A549 (cell line): ENCODE measurements at regions not wholly inside any gene's neighbourhood (a gene's known extent, or its start where the extent isn't known, plus 50 kb on each side); places are given as distances from the start of the nearest gene placed in this dataset.

Experiments
- ATAC-seq, 2 experiments: fragments of 200-7000 bp in 1 of 2; fragments of >200 bp in 1 of 2; cut with Nextera tagmentation in 1 of 2; cut with Tn5 transposase in 1 of 2; 3 replicates each; pipeline versions ENCODE4 v1.8.0 to v1.9.1; 2018 to 2020; ENCODE audit warnings: mild to moderate bottlenecking in 1 of 2, moderate library complexity in 1 of 2
- CTCF ChIA-PET: fragments of 300-600 bp; sonication (Branson Sonifier 250); formaldehyde crosslinking; extraction: SDS; loops from one replicate; lab custom pipeline; 2021; ENCODE audit warnings: antibody characterized with exemption, inconsistent platforms; lab: Yijun Ruan, JAX
- POLR2A ChIA-PET: fragments of 350-600 bp; formaldehyde crosslinking; extraction: SDS; loops from one replicate; lab custom pipeline; 2021; ENCODE audit warnings: antibody characterized with exemption, inconsistent platforms; lab: Yijun Ruan, JAX
- DNase-seq, 2 experiments: peaks; one replicate each; pipeline versions ENCODE4 v3.0.0 to v3.0.0-alpha.2; 2011 to 2016; ENCODE audit warnings: low read depth in 1 of 2, low spot score in 1 of 2
- FAIRE-seq: peaks from 2 replicates; lab custom pipeline; 2011; peaks lifted over from hg19 to GRCh38; lab: Jason Lieb, UNC
- H3K27ac ChIP-seq, 2 experiments: fragments of >200 bp; sonication (Bioruptor Twin); formaldehyde crosslinking; 3 replicates each; pipeline ENCODE4 v1.5.1; 2016 to 2017
- H3K4me1 ChIP-seq: fragments of >200 bp; sonication (Bioruptor Twin); formaldehyde crosslinking; 3 replicates; pipeline ENCODE4 v1.6.1; 2016
- H3K4me2 ChIP-seq: fragments of >200 bp; sonication (Bioruptor Twin); formaldehyde crosslinking; 3 replicates; pipeline ENCODE4 v1.6.1; 2016
- H3K4me3 ChIP-seq: fragments of >200 bp; sonication (Bioruptor Twin); formaldehyde crosslinking; 3 replicates; pipeline ENCODE4 v1.5.1; 2016
- H3K9me3 ChIP-seq: fragments of >200 bp; sonication (Bioruptor Twin); formaldehyde crosslinking; 3 replicates; pipeline ENCODE4 v1.6.1; 2016
- CBX2 ChIP-seq: fragments of 200-600 bp; sonication (generic); IDR thresholded peaks from 2 replicates; pipeline ENCODE4 v1.6.1; 2016; ENCODE audit warnings: low read depth, mild to moderate bottlenecking, borderline replicate concordance
- EHMT2 ChIP-seq: fragments of 200-600 bp; sonication (generic); IDR thresholded peaks from 2 replicates; pipeline ENCODE4 v1.6.1; 2016; ENCODE audit warnings: antibody characterized with exemption, low read depth, mild to moderate bottlenecking, moderate library complexity
- EP300 ChIP-seq, 2 experiments: fragments of >200 bp; sonication (Bioruptor Twin); formaldehyde crosslinking; IDR thresholded peaks; 2 replicates in 1 of 2; 3 replicates in 1 of 2; pipeline ENCODE4 v1.6.1; 2016 to 2017
- GATA3 ChIP-seq: IDR thresholded peaks from 2 replicates; pipeline ENCODE4 v1.6.1; 2012; ENCODE audit warnings: borderline replicate concordance
- HEYL ChIP-seq: fragments of 250-450 bp; sonication (Bioruptor Pico); IDR thresholded peaks from 2 replicates; pipeline ENCODE4 v1.8.0; 2021; ENCODE audit warnings: mild to moderate bottlenecking, moderate library complexity
- HOXB5 ChIP-seq: fragments of 250-450 bp; sonication (Bioruptor Pico); IDR thresholded peaks from 2 replicates; pipeline ENCODE4 v1.5.0; 2020; ENCODE audit warnings: mild to moderate bottlenecking, moderate library complexity
- JUNB ChIP-seq: fragments of >200 bp; sonication (Bioruptor Twin); formaldehyde crosslinking; IDR thresholded peaks from 2 replicates; pipeline ENCODE4 v1.6.1; 2016
- MAZ ChIP-seq: fragments of 150-350 bp; IDR thresholded peaks from 2 replicates; pipeline ENCODE4 v1.6.1; 2014; ENCODE audit warnings: antibody characterized with exemption, low read depth, low read length, borderline replicate concordance
- RCOR1 ChIP-seq: fragments of 150-350 bp; IDR thresholded peaks from 2 replicates; pipeline ENCODE4 v1.6.1; 2014; ENCODE audit warnings: antibody characterized with exemption, low read length, low read depth
- RFX5 ChIP-seq: fragments of 450-650 bp; IDR thresholded peaks from 2 replicates; pipeline ENCODE4 v1.7.1; 2014; ENCODE audit warnings: antibody characterized with exemption, mild to moderate bottlenecking, moderate library complexity
- TP53 ChIP-seq: fragments of 250-450 bp; sonication (Bioruptor Pico); IDR thresholded peaks from 2 replicates; pipeline ENCODE4 v1.5.0; 2021; ENCODE audit warnings: mild to moderate bottlenecking, moderate library complexity
- ZC3H11A ChIP-seq: fragments of 450-650 bp; IDR thresholded peaks from 2 replicates; pipeline ENCODE4 v1.6.1; 2014; ENCODE audit warnings: antibody characterized with exemption, mild to moderate bottlenecking
- ZFP36 ChIP-seq: fragments of 450-650 bp; IDR thresholded peaks from 2 replicates; pipeline ENCODE4 v1.6.1; 2014; ENCODE audit warnings: borderline replicate concordance; ENCODE audit not compliant: partially characterized antibody
- ZNF302 ChIP-seq: fragments of 250-450 bp; sonication (Bioruptor Pico); IDR thresholded peaks from 2 replicates; pipeline ENCODE4 v1.9.0; 2021; ENCODE audit warnings: inconsistent platforms, mild to moderate bottlenecking, moderate library complexity
- WGBS: methylation state at CpG from one replicate; pipeline ENCODE4 v1.1.6; 2017; ENCODE audit errors: missing lambda C conversion rate; 5-methylcytosine and 5-hydroxymethylcytosine counted together
- TF ChIP-seq, protein P1 (sequence below): fragments of 200-600 bp; sonication (generic); IDR thresholded peaks from 2 replicates; pipeline ENCODE4 v1.6.1; 2016; ENCODE audit warnings: antibody characterized with exemption, mild to moderate bottlenecking, moderate library complexity
- TF ChIP-seq, protein P2 (sequence below): IDR thresholded peaks from 2 replicates; pipeline ENCODE4 v1.6.1; 2012; ENCODE audit warnings: low read depth, borderline replicate concordance
- TF ChIP-seq, protein P3 (sequence below): fragments of >200 bp; sonication (Bioruptor Twin); formaldehyde crosslinking; IDR thresholded peaks from 2 replicates; pipeline ENCODE4 v1.6.1; 2016

DNA sequence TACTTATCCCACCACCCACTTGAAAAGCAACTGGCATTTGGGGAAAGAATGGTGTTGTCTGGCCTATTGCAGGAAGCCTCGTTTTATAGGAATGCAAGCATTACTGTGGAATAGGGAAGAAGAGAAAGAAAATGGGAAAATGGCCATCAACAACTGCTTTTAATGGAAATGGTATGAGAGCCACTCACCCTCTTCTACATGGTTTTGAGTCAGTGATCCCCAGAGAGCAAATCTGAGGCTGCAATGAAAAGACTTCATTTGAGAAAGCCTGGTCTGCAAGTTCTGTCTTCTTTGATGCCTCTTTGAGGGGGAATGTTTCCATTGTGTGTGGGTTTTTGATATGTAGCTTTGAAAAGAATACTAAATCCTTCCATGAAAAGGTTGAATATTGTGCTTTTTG, 172.3 kb upstream of the HDDC2 start:
- 3% methylated on average over 1 of the region's 1 CpG for WGBS
- ATAC-seq (no peak), DNase-seq (no peak), FAIRE-seq (no peak)
- TF ChIP-seq RFX5 (no peak), EP300 (IDR thresholded peaks at IDR 0.05) (no peak), CBX2 (no peak), HEYL (CRISPR knock-in tag) (no peak), ZC3H11A (no peak), TP53 (CRISPR knock-in tag) (no peak)
- TF ChIP-seq, protein P1, sequence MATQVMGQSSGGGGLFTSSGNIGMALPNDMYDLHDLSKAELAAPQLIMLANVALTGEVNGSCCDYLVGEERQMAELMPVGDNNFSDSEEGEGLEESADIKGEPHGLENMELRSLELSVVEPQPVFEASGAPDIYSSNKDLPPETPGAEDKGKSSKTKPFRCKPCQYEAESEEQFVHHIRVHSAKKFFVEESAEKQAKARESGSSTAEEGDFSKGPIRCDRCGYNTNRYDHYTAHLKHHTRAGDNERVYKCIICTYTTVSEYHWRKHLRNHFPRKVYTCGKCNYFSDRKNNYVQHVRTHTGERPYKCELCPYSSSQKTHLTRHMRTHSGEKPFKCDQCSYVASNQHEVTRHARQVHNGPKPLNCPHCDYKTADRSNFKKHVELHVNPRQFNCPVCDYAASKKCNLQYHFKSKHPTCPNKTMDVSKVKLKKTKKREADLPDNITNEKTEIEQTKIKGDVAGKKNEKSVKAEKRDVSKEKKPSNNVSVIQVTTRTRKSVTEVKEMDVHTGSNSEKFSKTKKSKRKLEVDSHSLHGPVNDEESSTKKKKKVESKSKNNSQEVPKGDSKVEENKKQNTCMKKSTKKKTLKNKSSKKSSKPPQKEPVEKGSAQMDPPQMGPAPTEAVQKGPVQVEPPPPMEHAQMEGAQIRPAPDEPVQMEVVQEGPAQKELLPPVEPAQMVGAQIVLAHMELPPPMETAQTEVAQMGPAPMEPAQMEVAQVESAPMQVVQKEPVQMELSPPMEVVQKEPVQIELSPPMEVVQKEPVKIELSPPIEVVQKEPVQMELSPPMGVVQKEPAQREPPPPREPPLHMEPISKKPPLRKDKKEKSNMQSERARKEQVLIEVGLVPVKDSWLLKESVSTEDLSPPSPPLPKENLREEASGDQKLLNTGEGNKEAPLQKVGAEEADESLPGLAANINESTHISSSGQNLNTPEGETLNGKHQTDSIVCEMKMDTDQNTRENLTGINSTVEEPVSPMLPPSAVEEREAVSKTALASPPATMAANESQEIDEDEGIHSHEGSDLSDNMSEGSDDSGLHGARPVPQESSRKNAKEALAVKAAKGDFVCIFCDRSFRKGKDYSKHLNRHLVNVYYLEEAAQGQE: no peak
- TF ChIP-seq, protein P2, sequence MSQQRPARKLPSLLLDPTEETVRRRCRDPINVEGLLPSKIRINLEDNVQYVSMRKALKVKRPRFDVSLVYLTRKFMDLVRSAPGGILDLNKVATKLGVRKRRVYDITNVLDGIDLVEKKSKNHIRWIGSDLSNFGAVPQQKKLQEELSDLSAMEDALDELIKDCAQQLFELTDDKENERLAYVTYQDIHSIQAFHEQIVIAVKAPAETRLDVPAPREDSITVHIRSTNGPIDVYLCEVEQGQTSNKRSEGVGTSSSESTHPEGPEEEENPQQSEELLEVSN: no peak
- Histone ChIP-seq H3K4me1 (no peaks in the 10 kb centered on the region), H3K9me3 (no peaks in the 10 kb centered on the region), H3K4me2 (no peak overlapping the region), H3K27ac (no peak overlapping the region), H3K4me3 (no peak overlapping the region)
- ChIA-PET CTCF (no interaction called here), POLR2A (no interaction called here)

DNA sequence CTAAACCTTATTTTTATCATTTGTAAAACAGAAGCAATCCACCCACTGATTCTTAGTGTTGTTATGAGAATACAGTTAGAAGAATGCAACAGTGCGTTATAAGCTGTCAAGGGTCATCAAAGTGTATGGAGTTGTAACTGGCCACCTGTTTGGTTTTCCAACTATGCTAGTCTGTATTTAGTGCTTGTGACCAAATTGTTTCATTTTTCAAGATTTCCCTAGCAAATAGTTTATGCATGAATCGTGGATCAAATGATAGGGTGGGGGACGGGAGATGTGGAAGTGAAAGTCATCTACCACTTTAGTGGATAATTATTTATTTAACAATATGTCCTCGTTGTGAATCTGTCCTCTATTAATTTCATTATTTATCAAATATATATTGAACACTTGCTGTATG, 175.4 kb upstream of the HDDC2 start:
- H3K27ac ChIP-seq: no peak overlapping the region
- no peaks in the 10 kb centered on the region for H3K9me3 ChIP-seq
- FAIRE-seq (no peak), DNase-seq (no peak), ATAC-seq (no peak)
- WGBS: 23% methylated on average over 4 of the region's 4 CpGs
- no peaks in the 10 kb centered on the region for H3K4me1 ChIP-seq
- TF ChIP-seq RFX5: no peak
- TF ChIP-seq GATA3: no peak
- POLR2A ChIA-PET: no interaction called here
- H3K4me3 ChIP-seq: no peak overlapping the region
- CTCF ChIA-PET: no interaction called here
- H3K4me2 ChIP-seq: no peak overlapping the region

DNA sequence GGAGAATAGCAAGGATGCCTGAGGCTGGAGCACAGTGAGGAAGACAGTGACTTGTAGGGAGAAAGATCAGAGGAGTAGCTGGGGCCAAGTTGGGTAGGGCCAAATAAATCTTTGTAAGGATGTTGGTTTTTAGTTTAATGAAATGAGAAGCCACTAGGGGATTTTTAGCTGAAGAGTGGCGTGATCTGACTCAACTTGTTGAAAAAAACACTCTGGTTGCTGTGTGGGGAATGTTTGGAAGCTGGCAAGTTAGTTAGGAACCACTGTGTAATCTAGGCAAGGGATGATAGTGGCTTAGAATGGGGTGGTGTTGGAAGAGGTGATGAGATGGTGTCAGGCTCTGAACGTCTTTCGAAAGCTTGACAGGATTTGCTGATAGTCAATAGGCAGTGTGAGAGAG, 176.1 kb upstream of the HDDC2 start:
- WGBS: 3% methylated on average over 3 of the region's 3 CpGs
- POLR2A ChIA-PET: no interaction called here

DNA sequence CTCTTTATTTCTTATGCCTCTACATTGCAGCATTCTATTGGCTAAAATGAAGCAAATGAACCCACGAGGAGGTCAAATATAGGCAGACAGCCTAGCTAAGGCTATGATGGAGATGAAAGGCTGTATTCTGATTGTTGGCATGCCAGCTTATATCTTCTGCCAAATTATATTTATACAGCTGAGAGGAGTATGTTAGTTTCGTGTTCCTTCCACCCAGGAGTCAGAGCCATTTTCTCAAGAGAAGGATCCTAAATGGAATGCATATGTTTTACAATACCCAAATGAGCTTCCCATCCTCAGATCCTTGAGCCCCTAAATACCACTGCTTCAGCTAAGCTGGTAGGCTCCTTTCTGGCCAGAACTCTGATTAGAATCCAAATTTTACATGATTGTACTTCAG, 178.4 kb upstream of the HDDC2 start:
- H3K9me3 ChIP-seq: no peaks in the 10 kb centered on the region
- ATAC-seq (no peak), FAIRE-seq (no peak), DNase-seq (no peak)
- no peaks in the 10 kb centered on the region for H3K4me1 ChIP-seq
- H3K27ac ChIP-seq: no peak overlapping the region
- CTCF ChIA-PET: interaction anchor here (1.0 to 1.3 kb wide), 2 partner anchors 11 to 15 kb away, joined by 3 to 4 read pairs; no protein-coding TSS in a partner anchor
- WGBS: 4% methylated on average over 2 of the region's 2 CpGs
- no peak overlapping the region for H3K4me3 ChIP-seq
- POLR2A ChIA-PET: no interaction called here
- H3K4me2 ChIP-seq: no peak overlapping the region
- TF ChIP-seq ZNF302 (CRISPR knock-in tag) (no peak), ZC3H11A (no peak), JUNB (no peak)

More for the DNA sequence above, 176.1 kb upstream of the HDDC2 start:
- TF ChIP-seq ZFP36 (no peak), MAZ (no peak), RCOR1 (no peak), HOXB5 (no peak), EHMT2 (no peak)
- TF ChIP-seq, protein P3, sequence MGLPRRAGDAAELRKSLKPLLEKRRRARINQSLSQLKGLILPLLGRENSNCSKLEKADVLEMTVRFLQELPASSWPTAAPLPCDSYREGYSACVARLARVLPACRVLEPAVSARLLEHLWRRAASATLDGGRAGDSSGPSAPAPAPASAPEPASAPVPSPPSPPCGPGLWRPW: no peak
- TF ChIP-seq, protein P2: no peak
- FAIRE-seq (no peak), ATAC-seq (no peak), DNase-seq (no peak)
- CTCF ChIA-PET: no interaction called here
- Histone ChIP-seq H3K4me1 (no peaks in the 10 kb centered on the region), H3K4me3 (no peak overlapping the region), H3K27ac (no peak overlapping the region), H3K4me2 (no peak overlapping the region), H3K9me3 (no peaks in the 10 kb centered on the region)
